ENCODE measurements at regions not wholly inside any gene's neighbourhood (a gene's known extent, or its start where the extent isn't known, plus 50 kb on each side); places are given as distances from the start of the nearest gene placed in this dataset.

DNA sequence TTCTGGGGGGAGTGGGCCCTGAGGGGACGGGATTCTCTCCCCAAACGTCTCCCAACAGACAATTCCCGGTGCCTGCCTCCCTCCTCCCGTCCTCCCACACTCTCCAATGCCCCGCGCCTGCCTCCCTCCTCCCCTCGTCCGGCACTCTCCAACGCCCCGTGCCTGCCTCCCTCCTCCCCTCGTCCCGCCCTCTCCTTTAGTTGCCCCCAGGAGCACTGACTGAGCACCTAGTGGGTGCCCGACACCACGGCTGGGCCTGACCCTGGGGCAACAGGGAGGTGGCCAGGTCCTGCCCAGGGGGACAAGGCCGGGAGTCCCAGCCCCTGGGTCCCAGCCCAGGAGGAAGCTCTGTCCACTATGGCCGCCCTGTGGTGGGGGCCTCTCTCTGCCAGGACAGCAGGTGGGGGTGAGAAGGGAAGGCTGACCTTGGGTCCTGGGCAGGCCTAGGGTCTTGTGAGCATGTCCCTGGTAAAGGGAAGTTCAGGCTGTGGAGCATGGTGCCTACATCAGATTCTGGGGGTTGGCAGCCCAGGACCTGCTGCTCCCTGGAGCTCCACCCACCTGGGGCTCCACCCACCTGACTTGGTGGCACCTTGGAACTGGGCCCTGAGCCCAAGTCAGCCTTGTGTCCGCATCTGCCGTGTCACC, 942.3 kb downstream of the BRD1 start:
- TF ChIP-seq, protein P1, sequence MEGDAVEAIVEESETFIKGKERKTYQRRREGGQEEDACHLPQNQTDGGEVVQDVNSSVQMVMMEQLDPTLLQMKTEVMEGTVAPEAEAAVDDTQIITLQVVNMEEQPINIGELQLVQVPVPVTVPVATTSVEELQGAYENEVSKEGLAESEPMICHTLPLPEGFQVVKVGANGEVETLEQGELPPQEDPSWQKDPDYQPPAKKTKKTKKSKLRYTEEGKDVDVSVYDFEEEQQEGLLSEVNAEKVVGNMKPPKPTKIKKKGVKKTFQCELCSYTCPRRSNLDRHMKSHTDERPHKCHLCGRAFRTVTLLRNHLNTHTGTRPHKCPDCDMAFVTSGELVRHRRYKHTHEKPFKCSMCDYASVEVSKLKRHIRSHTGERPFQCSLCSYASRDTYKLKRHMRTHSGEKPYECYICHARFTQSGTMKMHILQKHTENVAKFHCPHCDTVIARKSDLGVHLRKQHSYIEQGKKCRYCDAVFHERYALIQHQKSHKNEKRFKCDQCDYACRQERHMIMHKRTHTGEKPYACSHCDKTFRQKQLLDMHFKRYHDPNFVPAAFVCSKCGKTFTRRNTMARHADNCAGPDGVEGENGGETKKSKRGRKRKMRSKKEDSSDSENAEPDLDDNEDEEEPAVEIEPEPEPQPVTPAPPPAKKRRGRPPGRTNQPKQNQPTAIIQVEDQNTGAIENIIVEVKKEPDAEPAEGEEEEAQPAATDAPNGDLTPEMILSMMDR (IDR thresholded peaks at IDR 0.05; ENCODE audit: low read depth, low read length, poor library complexity, severe bottlenecking) = no peak
- TF ChIP-seq EZH2phosphoT487 (IDR thresholded peaks at IDR 0.05; ENCODE audit: borderline replicate concordance, low read length) = no peak
